OCI-M2 (cell line): ENCODE measurements at regions not wholly inside any gene's neighbourhood (a gene's known extent, or its start where the extent isn't known, plus 50 kb on each side); places are given as distances from the start of the nearest gene placed in this dataset.

Source experiments
- DNase-seq: peaks from one replicate; lab custom pipeline; 2025; ENCODE audit not compliant: unreplicated experiment; lab: John Stamatoyannopoulos, UW

DNA sequence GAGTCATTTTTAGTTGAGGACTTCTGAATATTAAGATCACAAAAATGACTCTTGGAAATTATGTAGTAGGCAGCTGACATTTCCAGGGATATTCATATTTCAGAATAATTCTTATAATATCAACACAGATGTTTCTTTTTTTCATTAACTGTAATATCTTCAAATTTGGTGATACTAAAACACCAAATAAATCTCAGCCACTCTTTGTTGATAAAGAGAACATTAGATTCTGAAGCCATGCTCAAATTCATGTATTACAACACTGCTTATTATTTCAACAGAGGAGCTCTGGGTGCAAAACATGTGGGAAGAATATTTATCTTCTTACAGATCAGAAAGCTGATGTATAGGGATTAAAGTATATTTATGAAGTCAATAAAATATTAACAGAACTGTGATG, 355.4 kb downstream of the CRPPA start:
- DNase-seq: no peak

DNA sequence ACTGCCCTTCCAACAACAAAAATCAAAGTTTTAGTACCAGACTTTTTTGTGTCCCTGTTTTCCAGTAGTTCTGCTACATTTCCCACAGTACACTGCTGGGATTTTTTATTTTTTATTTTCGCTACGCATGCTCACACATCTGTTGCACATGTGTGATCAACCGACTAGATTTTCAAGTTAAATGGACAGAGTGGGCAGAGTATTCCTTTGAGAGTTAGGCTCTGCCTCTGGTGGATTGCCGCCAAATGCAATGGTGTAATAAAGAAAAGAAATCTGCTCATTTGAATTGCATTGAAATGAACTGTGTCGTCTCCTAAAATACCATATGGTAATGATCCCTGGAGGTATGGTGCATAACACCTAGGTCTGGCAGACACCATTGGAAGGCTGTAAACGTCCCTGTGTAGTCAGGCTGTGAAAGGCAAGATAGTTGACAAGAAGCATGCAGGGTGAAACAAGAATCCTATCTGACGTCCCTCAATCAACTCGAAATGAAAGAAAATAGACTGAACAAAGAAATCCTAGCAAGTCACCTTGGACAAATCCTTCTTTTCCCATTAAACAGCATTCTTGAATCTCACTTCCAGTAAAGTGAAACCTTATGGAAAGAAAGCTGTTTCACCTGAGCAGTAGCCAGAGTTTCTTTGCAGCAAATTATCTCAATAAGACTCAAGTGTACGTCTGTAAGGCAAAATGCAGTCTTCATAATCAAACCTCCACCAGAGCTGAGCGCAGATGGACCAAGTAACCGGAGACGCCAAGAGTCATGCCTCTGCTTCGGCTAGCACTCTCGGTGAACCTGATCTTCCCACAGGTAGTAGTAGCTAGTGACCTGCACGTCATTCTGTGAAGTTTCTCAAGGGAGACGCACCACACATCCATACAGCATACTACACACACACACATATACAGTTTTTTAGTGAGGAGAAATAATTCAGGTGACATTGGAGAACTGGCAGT, 357.3 kb downstream of the CRPPA start:
- DNase-seq: no peak

DNA sequence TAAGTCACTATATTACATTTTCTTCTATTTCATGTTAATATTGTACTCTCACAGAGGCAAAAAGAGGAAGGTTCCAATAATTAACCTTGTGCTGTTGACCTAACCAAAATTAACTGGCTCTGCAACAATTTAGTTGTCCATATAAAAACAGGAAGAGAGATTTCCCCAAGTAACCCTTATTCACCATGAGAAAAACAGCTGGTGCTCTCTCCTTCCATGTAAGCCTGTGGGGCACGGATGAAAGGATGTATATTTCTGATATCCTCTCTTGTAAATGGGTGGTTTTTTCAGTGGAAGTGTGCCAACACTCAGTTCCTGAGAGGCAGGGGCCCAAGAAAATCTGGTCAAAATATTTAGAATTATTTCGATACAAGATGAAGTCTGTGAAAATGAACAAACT, 358.1 kb downstream of the CRPPA start:
- no peak for DNase-seq

DNA sequence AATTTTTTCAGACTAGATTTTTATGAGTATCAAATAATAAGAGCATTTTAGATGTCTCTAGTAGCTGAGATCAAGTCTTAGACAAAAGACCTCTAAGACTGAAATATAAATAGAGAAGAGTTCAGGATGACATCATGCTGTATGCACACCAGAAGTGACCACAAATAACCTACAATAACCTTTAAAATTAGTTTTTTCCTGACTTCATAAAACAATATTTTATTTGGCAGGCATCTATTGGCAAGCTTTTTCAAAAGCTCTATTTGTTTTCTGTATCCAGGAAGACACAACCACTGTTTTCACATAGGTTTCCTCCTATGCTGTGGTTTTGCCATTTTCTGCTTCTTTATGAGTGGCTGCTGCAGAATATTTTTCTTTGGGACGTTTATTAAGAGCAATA, 359.1 kb downstream of the CRPPA start:
- DNase-seq: no peak

DNA sequence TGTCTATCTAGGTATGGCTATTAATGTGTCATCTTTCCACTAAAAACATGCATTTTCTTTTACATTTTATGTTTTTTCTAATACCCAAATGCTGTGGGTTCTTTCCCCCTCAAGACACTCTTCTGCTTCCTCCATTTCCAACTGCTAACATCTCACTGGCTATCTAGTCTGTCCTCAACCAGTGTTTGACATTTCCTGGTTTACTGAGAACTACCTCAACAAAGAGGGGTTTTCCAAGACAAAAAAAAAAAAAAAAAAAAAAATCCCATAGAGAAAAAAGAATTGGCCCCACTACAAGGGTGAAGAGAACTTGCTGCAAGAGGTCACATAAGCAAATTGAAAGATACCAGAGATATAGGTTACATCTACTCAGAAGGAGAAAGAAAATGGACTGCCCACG, 359.7 kb downstream of the CRPPA start:
- no peak for DNase-seq

DNA sequence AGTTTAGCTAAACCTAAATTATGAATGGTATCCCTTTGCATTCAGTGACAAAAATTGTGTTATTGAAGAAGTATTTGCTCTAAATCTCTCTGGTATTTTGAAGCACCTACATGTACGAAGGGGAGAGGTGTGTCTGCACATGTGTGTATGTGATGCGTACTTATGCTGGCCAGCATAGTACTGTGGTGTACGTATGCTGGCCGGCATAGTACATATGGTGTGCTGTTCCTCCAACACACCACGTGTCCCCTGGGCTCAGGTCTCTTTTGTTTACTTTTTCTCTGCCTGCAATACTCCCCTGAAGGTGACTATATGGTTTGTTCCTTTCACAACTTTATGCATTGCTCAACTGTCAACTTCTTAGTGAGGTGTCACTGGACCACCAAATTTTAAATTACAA, 360.3 kb downstream of the CRPPA start:
- no peak for DNase-seq

GRCh38 chr7:16060502-16060901, 360.8 kb downstream of the CRPPA start:
- DNase-seq: no peak

GRCh38 chr7:16055263-16055976, 365.9 kb downstream of the CRPPA start:
- no peak for DNase-seq

- no peak for DNase-seq
These were observed 365.2 kb upstream of the MEOX2 start for GRCh38 chr7:16051561-16052255.

DNA sequence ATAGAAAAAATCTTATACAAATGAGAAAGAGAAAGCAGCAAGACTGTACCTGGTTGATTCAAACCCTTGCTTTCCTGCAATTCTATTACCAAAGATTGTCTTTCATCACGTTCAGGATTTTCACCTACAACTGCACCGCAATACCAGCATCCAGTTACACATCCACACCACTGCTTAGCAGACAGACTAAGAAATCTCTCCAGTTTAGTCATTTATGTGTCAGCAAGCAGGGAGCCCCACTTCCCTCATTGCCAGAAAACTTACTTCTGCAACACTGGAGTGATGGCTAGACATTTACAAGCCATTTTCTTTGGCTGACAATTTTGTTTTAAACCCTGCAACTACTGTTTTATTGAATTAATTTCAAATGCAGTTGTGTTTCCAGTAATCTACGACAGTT, 359.6 kb upstream of the MEOX2 start:
- no peak for DNase-seq

GRCh38 chr7:16045296-16045695, 358.8 kb upstream of the MEOX2 start:
- DNase-seq: no peak

DNA sequence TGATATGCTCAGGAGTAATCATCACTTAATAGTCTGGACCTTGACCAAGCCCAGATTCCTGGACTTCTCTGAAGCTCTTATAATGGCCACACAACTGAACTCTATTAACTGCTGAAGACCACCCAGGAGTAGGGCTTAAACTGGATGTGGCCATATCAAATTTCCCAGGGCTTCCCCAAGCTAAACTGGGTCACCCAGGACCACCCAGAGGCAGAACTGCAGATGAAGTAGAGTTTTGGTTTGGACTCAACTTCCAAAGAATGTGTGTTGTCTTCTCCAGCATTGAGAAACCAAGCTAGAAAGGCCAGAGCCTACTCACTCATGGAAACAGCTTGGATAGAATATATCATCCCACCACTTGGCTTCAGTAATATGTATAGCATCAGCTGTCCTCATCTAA, 358.2 kb upstream of the MEOX2 start:
- DNase-seq: no peak

DNA sequence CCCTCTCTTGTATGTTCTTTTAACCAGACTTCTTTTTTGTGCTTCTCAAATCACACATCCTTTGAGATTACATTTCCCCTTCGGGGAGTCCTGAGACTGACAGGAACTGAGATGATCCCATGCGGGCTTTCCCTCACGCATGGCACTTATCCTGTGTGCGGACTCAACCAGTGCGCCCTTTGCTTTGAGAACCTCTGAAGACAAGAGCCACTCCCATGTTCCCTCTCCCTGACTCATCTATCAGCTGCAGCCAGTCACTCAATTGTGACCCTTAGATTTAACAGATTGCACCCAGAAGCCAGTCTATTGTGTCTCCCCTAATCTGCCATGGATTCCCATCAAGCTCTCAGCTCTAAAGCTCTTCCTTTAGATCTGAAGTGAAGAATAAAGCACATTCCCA, 353.9 kb upstream of the MEOX2 start:
- DNase-seq: no peak

DNA sequence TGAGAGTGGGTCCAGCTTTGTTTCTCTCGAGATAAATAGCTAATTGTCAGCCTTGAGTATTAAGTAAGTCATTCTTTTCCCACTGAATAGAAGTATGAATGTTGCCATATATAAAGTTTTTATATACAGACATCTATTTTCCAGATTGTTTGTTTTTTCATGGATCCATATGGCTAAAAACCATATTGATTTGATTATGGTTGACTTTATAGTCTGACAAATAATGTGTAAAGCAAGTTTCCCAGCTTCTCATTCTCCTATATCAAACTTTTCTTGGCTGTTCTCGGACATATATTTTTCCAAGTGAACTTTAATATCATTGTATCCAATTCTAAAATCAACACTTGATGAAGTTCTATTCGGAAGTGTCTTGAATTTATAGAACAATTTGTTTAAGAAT, 352.4 kb upstream of the MEOX2 start:
- no peak for DNase-seq

DNA sequence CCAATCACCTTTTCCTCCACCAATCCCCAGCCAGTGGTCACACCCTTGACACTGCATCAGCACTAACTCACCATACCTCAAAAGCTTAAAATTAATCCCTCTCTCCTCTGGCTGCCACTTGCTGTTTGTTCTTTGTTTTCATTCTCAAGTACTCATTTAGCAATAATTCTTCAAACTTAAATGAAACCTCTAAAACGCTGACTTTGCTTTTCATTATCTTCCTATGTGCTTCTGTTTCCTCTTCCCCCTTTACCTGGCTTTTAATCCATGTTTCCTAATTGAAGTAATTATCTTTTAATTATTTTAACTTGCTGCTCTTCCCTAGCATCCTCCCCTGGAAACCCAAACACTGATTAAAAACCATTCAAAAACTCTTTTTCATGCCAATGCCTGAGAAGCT, 348.9 kb upstream of the MEOX2 start:
- no peak for DNase-seq

GRCh38 chr7:16034866-16035265, 348.4 kb upstream of the MEOX2 start:
- DNase-seq: no peak

DNA sequence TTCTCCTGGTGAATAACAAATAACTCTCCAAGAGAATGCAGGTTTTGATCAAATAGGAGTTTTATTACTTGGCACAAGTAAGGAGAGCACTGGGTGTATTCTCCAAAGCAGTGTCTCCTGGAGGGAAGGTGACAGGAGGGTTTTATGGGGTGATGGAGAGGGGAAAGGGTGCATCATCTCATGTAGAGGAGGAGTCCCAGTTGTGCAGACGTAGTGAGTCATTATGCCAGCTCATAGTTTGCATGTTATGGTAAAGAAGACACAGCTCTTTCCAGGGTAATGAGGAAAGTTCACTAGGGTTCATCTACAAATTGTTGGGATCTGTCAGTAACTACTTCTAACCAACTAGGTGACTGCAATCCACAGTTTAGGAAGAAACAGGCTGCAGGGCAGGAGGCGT, 347.9 kb upstream of the MEOX2 start:
- DNase-seq: no peak

GRCh38 chr7:16033233-16033632, 346.8 kb upstream of the MEOX2 start:
- no peak for DNase-seq

- no peak for DNase-seq
These were observed 342.2 kb upstream of the MEOX2 start for GRCh38 chr7:16028636-16029035.

DNA sequence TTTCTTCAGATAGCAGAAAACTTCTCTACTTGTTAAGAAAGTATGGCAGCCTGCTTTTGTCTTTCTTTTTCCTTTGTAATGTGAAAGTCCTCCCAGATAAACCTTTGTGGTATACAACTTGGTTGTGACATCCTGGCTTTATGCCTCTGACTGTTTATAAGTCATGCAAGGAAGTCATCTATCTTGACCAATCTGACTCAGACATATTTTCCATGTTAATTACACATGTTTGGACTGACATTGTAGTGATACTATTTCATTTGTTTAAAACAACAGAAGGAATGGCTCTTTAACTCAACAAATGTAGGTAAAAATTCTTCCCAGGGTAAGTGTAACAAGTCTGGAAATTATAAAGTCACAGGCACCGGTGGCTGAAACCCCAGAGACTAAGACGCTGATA, 341.6 kb upstream of the MEOX2 start:
- no peak for DNase-seq

DNA sequence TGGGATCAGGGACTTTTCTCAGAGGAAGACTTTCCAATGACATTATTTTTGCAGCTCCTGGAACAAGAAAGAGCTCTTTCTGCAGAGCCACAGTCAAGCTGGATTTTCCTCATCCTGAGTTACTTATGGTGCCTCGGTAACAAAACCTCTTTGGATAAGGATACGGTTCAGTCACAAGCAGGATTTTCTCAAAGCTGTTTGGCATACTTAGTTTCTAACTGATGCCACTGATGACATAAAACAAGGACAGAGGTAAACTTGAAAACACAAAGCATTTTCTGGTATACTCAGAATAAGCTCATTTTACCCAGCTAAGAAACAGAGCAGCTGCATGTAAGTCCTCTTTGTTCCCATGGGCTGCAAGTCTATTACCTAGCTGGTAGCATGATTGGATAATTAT, 340.9 kb upstream of the MEOX2 start:
- no peak for DNase-seq
